ENCODE measurements at regions not wholly inside any gene's neighbourhood (a gene's known extent, or its start where the extent isn't known, plus 50 kb on each side); places are given as distances from the start of the nearest gene placed in this dataset.
"Not testable (repeated sequence)": the region's sequence is repeated elsewhere in the genome, so short reads cannot be mapped to it uniquely, and the experiment has no call there.

DNA sequence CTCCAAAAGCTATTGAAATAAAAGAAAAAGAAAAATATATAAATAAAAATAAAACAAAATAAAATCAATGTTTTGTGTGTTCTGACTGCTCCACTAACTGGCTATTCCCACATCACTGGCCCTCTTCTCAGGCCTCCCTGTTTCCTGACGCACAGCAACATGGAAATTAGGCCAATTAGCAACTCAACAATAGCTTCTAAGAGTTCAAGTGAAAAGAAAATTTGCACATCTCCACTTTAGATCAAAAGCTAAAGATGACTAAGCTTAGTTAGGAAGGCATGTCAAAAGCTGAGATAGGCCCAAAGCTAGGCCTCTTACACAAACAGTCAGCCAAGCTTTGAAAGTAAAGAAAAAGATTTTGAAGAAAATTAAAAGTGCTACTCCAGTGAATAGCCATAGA lies 200.8 kb downstream of the DUSP6 start:
- DNase-seq: no peak

DNA sequence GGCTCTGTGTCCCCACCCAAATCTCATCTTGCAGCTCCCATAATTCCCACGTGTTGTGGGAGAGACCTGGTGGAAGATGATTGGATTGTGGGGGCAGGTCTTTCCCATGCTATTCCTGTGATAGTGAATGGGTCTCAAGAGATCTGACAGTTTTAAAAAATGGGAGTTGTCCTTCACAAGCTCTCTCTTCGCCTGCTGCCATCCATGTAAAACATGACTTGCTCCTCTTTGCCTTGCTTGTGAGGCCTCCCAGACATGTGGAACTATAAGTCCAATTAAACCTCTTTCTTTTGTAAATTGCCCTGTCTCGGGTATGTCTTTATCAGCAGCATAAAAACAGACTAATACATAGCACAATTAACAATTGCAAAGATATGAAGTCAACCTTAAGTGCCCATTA lies 201.5 kb downstream of the DUSP6 start:
- not testable (repeated sequence) for DNase-seq

DNA sequence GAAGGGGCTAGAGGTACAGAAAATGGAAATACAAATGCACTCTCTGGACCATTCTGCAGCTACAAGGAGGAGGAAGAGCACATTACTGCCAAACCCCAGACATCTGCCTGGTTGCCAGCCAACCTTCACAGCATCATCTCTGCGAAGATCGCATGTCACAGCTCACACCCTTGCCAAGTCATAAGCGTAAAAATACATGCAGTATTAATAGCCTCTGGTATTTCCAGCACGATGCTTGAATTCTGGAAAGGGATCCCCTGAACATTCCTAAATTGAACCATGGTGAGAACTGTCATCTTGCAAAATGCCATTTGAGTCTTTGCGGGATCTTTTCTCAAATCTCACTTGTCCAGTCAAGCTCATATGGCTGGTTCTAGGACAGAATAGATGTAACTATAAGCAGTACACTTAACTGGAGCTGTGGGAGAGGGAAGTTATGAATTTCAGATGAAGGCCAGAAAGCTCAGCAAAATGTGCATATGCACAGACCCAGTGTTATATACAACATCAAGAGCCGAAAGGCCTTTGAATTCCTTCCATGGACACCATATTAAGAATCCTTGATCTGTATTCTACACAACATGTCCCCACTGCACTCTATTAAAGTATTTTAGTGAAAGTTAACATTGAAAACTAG lies 211.6 kb downstream of the DUSP6 start:
- DNase-seq: no peak

DNA sequence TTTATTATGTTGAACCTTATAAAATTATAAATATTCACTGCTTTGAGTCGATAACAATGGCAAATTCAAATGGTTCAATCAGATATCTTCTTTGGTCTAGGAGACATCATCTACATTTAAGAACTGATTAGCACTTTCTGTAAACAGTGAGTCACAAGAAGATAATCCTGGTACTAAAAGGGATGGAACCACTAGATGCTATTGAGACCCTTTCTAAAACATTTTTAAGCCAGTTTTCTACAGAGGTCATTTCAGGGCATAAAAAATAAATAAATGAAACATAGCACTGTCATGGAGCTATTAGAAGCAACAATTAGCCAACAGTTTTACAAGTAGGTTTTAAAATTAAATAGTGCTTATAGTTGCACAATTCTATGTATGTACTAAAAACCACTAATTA lies 212.2 kb downstream of the DUSP6 start:
- no peak for DNase-seq

DNA sequence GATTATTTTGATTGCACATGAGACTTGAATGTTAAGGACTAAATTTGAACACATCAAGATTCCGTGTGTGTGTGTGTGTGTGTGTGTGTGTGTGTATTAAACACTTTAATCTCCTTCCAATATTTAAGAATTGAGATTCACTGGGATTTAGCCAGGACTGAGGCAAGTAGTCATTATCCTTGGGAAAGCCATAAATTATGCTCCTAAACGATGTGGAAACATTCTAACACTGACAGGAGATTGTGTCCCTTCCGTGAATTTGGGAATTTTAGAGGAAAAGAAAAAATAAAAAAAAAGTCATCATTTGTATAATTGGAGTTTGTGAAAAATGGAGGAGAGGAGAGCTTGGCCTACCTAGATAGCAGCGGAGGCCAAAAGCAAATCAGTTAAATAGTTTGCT lies 212.9 kb downstream of the DUSP6 start:
- DNase-seq: no peak

DNA sequence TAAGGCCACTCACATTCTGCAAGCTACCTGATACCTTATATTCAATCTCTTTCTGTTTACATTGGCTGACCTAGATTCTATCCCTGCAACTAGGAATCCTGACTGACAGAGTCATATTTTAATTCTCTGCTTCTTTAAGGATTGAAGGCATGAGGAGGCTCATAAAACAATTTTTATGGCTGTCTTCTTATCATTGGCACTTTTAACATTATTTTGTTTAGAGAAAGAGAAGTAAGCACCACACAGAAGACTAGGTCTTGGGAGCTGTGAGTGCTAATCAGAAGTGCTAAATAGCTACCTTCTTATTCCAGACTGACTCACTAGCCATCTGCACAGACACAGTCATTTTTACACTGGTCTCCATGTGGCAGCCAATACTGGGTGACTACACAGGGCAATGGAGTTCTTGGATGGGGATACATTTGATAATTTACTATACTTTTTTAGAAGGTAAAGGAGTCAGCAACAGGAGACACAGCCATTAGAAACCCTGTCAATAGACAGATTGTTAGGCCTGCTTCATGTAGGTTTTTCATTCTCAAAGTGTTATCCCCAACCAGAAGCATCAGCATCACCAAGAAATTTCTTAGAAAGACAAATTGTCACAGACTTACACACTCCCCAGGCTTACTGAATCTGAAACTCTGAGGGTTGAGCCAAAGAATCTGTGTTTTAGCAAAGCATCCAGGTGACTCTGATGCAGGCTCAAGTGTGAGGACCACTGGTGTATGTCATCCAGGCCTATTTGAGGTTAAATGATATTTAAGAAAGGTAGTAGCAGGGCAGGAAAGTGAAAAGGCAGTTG lies 214.1 kb downstream of the DUSP6 start:
- DNase-seq: no peak

DNA sequence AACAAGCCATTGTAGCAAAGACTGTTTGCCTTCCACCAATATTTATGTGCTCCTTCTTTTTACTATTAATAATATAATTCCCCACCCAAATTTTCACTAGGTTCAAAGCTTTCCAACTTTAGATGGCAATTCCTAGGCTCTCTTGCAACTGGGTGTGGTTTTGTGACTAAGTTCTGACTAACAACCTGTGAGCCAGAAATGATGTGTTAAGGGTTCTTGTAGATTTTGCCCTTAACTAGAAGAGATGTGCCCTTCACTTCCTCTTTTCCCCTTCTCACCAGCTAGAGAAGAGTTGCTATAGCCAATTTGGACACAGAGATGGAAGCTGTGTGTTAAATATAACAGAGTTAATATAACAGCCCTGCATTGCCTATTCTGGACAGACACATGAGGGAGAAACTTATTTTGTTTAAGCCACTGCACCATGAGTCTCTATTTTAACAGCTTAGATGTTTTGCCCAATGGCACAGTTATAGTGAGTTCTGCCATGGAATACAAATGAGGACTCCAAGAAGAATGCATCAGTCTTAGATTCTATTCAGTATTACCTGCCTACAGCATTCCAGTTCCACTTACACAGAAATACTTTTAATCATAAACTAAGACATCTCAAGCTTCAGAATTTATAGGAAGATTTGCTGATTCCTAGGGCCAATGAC lies 216.2 kb downstream of the DUSP6 start:
- no peak for DNase-seq

DNA sequence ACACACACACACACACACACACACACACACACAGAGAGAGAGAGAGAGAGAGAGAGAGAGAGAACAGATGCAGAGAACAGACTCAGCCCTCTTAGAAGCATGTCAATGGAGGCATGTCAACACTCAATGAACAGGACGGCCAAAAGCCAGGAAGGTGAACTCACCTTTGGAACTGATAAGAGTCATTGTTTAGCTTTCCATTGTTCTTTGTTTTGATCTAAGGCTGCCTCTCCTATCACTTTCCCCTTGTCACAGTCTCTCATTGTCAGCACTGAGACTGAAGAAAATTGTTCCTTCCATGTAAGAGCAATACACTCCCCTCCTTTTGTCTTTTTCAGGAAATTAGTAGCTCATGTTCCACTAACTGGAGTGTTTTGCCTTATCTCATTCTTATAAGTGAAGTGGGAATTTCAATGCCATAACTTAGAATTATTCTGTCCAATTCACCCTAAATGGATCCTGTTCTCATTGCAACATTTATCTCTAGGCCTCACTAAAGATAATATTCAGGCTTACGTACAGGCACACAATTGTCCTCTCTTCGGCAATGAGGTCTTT lies 218.0 kb downstream of the DUSP6 start:
- no peak for DNase-seq

DNA sequence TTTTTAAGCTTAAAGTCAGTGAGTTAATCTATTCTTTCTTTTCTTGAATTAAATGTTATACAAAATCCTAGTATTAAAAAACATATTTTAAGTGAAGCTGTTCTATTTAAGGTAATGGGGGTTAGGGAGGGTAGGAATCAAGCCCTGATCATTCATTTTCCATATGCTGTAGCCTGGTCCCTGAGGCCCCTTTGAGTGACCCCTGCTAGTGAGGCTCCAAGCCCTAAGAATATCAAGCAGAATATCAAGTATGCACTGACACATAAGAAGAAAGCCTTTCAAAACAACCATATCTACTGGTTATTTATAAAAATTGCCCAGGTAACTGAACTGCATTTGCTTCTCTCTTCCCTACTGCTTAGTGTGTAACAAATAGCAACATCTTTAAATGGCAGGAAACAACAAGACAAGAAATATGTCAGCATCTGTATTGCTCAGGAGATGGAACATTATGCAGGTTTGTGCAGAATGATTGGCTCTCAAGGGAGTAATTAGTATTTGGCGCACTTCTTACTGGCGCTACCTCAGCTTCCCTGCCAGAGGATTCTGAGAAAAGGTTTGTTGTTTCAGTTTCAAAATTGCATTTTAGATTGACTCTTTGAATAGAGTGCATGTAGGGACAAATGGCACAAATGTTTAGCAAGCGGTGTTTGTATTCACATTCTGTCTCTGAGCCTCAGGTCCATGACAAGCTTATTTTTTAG lies 223.0 kb downstream of the DUSP6 start:
- no peak for DNase-seq

DNA sequence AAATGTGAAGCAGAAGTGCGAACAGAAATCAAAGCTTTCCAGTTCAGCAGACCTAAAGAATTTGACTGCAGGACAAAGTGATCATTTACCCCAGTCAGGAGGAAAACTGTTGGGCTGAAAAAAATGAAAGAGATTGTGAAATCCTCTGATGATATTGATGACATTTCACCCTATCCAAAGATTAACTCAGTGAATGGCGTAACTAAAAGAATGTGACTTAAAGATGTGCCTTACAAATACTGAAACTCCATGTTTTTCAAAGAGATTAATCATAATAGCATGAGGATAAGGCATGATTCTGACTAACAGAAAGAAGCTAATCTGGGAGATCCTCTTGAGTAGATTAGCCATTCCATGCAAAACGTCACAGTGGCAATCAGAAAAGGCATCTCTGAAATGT lies 225.6 kb downstream of the DUSP6 start:
- DNase-seq: no peak

DNA sequence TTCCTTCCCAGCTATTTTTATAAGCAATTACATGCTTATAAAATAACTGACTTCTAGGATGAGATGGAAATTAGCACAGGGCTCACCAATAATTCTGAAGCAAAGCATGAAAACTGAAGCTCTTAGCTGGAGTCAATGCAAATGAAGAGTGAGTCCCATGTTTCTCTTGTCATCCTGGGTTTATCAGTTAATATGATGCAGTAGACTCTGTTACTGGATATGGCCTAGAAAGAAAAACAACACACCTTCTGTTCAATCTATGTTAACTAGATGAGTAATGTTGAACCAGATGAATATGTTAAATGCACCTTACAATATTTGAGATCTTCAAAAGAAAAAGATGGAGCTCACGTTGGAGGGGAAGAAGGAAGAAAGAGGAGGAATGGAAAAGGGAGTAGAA lies 229.4 kb downstream of the DUSP6 start:
- DNase-seq: no peak

DNA sequence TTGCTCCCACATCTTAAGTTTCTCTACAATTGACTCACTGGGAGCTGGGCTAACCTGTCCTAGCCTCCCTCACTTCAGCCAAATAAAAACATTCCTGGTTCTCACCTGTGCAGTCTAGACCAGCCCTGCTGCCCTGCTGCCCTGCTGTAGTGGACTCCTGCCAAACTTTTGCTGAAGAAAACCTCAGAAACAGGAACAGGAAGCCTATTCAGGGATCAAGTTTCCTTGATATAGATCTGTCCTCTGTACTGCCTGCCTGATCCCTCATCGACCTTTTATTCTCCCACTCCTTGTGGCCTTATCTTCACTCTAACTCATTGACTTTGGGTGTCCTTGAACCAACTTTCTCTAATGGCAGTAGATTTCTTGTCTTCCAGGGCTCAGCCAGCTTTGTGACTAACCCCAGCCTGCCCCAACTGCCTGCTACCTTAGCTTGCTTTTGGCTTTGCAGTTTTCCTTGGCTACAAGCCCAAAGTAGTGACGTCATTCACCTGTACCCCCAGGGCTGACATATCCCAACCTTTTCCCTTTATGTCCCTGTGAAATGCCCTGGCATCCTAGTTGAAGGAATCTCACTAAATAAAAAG lies 234.8 kb downstream of the DUSP6 start:
- DNase-seq: no peak

DNA sequence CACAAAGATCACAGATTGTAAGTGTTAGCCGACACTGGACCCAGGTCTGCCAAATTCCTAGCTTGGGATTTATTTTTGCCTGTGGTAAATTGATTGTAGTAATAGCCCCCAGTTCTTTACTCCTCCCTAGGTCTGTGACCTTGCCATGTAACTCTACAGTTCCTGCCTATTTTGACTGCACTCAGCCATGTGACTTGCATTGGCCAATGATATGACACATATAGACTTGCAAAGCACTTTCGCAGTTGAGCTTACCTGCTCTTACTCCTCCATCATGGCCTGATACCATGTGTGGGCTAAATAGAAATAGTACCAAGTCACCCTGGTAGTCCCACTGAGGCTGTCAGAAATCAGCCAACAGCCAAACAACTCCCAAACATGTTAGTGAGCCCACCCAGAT lies 240.3 kb downstream of the DUSP6 start:
- DNase-seq: no peak

DNA sequence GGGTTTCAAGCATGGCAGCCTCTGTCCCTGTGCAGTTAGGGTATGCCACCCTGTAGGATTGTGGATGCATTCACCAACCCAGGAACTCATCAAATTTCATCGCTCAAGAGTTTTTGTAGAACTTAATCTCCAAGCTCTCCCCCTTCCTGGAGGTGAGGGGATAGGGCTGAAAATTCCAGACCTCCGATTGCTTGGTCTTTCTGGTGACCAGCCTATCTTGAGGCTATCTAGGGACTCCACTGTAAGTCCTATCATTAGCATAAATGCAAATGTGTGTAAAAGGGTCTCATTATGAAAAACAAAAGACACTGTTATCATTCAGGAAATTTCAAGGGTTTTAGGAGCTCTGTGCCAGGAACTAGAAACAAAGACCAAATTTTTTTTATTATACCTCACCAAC lies 244.0 kb downstream of the DUSP6 start:
- DNase-seq: no peak

DNA sequence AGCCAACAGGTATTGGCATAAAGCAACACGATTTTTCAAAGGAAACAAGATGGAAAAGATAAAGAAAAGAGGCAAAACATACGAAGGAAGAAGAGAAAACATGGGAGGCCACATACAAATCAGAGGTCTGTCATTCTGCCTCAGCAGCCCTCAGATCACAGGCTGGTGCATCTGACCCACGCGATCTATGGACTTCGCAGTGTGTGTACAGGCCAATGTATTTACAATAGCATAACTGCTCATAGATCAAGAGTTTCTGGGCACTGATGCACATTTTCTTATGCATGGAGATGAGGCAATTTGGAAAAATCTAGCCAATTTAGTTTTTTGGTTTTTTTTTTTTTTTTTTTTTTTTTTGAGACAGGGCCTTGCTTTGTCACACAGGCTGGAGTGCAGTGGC lies 245.4 kb downstream of the DUSP6 start:
- DNase-seq: no peak

DNA sequence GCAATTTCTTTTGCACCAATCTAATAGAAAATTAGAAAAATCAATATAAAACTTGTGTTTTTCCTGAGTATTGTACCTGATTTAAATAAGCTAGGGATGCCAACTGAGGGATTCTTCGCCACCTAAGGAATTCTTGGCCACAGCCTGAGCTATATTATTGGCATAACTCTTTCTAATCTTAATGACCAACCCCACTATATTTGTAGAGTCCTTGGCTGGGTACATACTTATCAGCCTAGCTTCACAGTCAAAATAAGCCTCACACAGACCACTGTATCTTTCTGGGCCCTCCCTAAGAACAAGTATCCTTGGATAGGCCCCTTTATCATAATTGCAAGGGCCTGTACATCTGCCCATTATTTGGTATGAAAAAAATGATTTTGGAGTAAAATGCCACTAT lies 247.1 kb downstream of the DUSP6 start:
- no peak for DNase-seq

DNA sequence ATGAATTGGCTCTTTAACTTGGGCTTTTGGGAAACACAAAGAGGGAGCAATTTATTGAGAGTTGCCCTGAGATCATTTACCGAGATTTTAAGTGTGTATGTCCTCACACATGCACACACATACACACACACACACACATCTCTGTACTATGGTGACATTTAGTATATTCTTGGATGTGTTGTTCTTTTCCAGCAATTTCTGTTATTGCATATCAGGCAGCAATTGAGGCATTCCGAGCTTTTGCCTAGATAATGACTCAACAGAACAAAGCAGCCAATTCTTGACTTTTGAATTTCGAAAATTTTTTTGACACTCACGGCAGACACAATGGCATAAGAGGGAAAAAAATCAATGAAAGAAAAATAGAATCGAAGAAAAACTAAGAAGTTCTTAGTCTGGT lies 248.5 kb downstream of the DUSP6 start:
- no peak for DNase-seq

DNA sequence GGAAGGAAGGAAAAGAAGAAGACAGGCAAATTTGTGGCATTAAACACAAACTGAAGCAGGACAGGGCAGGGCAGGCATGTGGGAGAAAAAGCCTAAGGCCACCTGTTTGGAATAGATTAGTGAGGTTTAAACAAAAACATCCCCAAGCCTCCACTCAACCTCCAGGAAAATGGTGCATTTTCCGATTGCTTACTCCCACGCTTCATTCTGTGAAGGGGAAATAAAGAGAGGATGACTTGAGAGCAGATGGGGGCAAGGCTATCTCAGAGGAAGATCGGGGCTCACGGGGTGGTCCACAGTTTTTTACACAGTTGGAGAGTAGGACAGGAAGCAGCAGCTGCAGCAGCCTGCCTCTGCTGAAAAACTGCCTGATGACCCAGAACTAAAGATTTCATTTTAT lies 250.9 kb downstream of the DUSP6 start:
- no peak for DNase-seq

DNA sequence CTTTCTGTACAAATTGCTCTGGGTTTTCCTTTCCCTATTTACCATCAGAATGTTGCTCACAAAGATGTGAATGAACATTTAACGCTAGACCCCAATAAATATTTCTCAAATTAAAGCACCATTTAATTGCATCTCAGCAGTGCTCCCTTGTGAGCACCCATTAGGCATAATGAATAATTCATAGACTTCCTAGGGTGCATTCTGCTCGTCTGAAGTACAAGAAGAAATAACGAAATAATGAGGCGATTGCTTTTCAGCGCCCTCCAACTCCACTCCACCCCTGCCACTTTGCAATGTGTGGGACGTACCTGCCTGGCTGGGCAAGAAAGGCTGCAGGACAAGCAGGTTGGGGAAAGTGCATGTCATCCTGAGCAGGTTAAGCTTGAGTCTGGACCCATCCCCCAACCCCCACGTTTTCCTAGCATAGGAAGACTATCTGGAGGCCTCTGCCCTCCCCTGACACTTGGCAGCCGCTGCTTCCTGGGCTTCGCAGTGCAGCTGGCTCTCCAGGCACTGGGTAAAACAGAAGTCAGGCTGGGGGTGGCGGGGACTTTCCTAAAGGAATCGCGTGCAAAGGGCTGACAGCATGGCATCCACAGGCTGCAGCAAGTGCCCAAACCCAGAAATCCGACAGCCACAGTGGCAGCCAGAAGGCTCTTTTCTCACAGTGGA lies 253.7 kb downstream of the DUSP6 start:
- no peak for DNase-seq

DNA sequence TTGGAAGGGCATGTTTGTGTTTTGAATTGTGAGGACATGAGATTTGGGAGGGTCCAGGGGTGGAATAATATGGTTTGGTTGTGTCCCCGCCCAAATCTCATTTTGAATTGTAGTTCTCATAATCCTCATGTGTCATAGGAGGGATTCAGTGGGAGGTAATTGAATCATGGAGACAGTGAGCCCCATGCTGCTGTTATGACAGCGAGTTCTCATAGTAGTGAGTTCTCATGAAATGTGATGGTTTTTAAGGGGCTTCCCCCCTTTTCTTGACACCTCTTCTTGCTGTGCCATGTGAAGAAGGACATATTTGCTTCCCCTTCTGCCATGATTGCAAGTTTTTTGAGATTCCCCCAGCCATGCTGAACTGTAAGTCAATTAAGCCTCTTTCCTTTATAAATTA lies 260.0 kb downstream of the DUSP6 start:
- DNase-seq: no peak

DNA sequence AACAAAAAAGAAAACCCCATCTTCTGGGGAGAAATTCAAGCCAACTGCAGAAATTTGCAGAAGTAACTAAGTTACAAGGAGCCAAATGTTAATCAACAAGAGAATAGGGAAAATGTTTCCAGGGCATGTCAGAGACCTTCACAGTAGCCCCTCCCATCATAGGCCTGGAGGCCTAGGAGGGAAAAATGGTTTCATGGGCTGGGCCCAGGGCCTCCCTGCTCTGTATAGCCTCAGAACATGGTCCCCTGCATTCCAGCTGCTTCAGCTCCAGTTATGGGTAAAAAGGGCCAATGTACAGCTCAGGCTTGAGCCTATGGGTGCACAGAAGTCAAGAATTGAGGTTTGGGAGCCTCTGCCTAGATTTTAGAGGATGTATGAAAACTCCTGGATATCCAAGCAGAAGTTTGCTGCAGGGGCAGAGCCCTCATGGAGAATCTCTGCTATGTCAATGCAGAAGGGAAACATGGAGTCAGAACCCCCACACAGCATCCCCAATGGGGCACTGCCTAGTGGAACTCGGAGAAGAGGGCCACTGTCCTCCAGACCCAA lies 260.9 kb downstream of the DUSP6 start:
- no peak for DNase-seq

DNA sequence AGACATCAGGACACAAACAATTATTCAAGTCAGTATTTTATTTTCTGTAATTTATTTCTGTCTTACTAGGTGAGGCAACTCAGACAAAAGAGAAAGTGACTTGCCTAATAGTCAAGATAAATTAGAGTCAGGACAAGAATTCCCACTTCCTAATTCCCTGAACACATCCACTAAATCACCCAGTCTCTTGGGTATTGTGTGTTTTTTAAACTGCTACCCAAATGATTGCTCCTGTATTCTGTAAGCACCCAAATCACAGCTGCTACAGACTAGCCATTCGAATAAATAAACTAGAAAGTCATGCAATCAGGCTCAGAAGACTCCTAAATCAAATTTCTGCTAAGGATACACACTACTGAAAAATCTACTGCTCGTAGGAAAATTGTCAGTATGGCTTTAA lies 263.0 kb downstream of the DUSP6 start:
- no peak for DNase-seq

Measured in NCI-H2081 treated with DMSO at 0.1 percent for 48 hours (cell line).